Keratinocyte (primary cell): ENCODE measurements at regions not wholly inside any gene's neighbourhood (a gene's known extent, or its start where the extent isn't known, plus 50 kb on each side); places are given as distances from the start of the nearest gene placed in this dataset.

Experiments
- DNase-seq: peaks from one replicate; pipeline ENCODE4 v3.0.0-alpha.2; 2011; ENCODE audit warnings: low read depth, missing footprints, low spot score
- FAIRE-seq: peaks from 2 replicates; lab custom pipeline; 2011; peaks lifted over from hg19 to GRCh38; lab: Jason Lieb, UNC
- H2AFZ ChIP-seq: 2 replicates; pipeline ENCODE4 v1.6.0; 2012; ENCODE audit warnings: low read length, control low read depth, inconsistent platforms; ENCODE audit not compliant: control insufficient read depth
- H3K27ac ChIP-seq: 2 replicates; pipeline ENCODE4 v1.5.1; 2011; ENCODE audit warnings: low read length; ENCODE audit not compliant: control insufficient read depth, insufficient read depth
- H3K27me3 ChIP-seq: 3 replicates; pipeline ENCODE4 v1.6.0; 2011; ENCODE audit warnings: low read length; ENCODE audit not compliant: control insufficient read depth, insufficient read depth; ENCODE audit errors: extremely low read depth
- H3K36me3 ChIP-seq, 2 experiments: 2 replicates in 1 of 2; 3 replicates in 1 of 2; pipeline ENCODE4 v1.5.1; 2011; ENCODE audit warnings: low read length in 2 of 2, mild to moderate bottlenecking in 1 of 2; ENCODE audit not compliant: control insufficient read depth in 2 of 2, insufficient read depth in 2 of 2; ENCODE audit errors: extremely low read depth in 1 of 2
- H3K4me1 ChIP-seq: 3 replicates; pipeline ENCODE4 v1.5.1; 2011; ENCODE audit warnings: low read length; ENCODE audit not compliant: control insufficient read depth, insufficient read depth; ENCODE audit errors: extremely low read depth
- H3K4me2 ChIP-seq: 3 replicates; pipeline ENCODE4 v1.6.0; 2011; ENCODE audit warnings: low read depth, low read length; ENCODE audit not compliant: control insufficient read depth, insufficient read depth; ENCODE audit errors: extremely low read depth
- H3K4me3 ChIP-seq, 3 experiments: fragments of 200-600 bp in 1 of 3; sonication (generic) in 1 of 3; 2 replicates in 2 of 3; 3 replicates in 1 of 3; pipeline ENCODE4 v1.5.1; 2011 to 2016; ENCODE audit warnings: low read length in 3 of 3, mild to moderate bottlenecking in 3 of 3, control low read depth in 2 of 3, inconsistent platforms in 1 of 3, low read depth in 1 of 3, mixed read lengths in 1 of 3, mixed run types in 1 of 3, moderate library complexity in 1 of 3; ENCODE audit not compliant: control insufficient read depth in 2 of 3, insufficient read depth in 2 of 3; ENCODE audit errors: extremely low read depth in 1 of 3
- H3K79me2 ChIP-seq: 2 replicates; pipeline ENCODE4 v1.6.0; 2012; ENCODE audit warnings: low read length; ENCODE audit not compliant: control insufficient read depth, insufficient read depth
- H3K9ac ChIP-seq: 3 replicates; pipeline ENCODE4 v1.6.0; 2011; ENCODE audit warnings: low read length; ENCODE audit not compliant: control insufficient read depth, insufficient read depth; ENCODE audit errors: extremely low read depth
- H3K9me1 ChIP-seq: 3 replicates; pipeline ENCODE4 v1.6.0; 2011; ENCODE audit warnings: low read length; ENCODE audit not compliant: control insufficient read depth, insufficient read depth; ENCODE audit errors: extremely low read depth
- H3K9me3 ChIP-seq: 2 replicates; pipeline ENCODE4 v1.5.1; 2012; ENCODE audit warnings: low read depth, low read length; ENCODE audit not compliant: control insufficient read depth
- H4K20me1 ChIP-seq: 3 replicates; pipeline ENCODE4 v1.6.0; 2011; ENCODE audit warnings: low read length; ENCODE audit not compliant: control insufficient read depth, insufficient read depth; ENCODE audit errors: extremely low read depth
- CTCF ChIP-seq, 3 experiments: IDR thresholded peaks in 1 of 3; conservative IDR thresholded peaks in 1 of 3; optimal IDR thresholded peaks in 1 of 3; 2 replicates in 2 of 3; 3 replicates in 1 of 3; pipeline versions ENCODE3 to v1.5.1; 2011; ENCODE audit warnings: low read length in 3 of 3, mild to moderate bottlenecking in 3 of 3, moderate library complexity in 2 of 3, control low read depth in 1 of 3, inconsistent platforms in 1 of 3; ENCODE audit not compliant: insufficient read depth in 2 of 3; ENCODE audit errors: extremely low read depth in 1 of 3
- EZH2 ChIP-seq: IDR thresholded peaks from one replicate; pipeline ENCODE4 v1.6.1; 2012; ENCODE audit warnings: inconsistent platforms, mild to moderate bottlenecking, low read length, moderate library complexity
- dilution Hi-C: fragments of 300-500 bp; cut with MboI; formaldehyde crosslinking; loops from one replicate; pipeline ENCODE4 v1.7.0; 2020; ENCODE audit warnings: low sequenced_read_pairs; ENCODE audit not compliant: extremely low pct_ligation_motif_present

GRCh38 chr3:127476936-127477335 is 113.6 kb downstream of the TPRA1 start:
- Histone ChIP-seq H3K9me3 (no peaks in the 10 kb centered on the region), H3K9me1 (no peaks in the 10 kb centered on the region), H2AFZ (no peak overlapping the region), H4K20me1 (no peaks in the 10 kb centered on the region), H3K4me3 (no peak overlapping the region), H3K9ac (no peak overlapping the region), H3K4me1 (no peaks in the 10 kb centered on the region), H3K4me2 (no peak overlapping the region), H3K79me2 (no peaks in the 10 kb centered on the region), H3K27ac (no peak overlapping the region), H3K36me3 (no peaks in the 10 kb centered on the region), H3K27me3 (peaks cover 13% of the 10 kb centered on the region)
- DNase-seq (no peak), FAIRE-seq (no peak)
- dilution Hi-C loops, result no loop called here
- TF ChIP-seq EZH2, result no peak
- TF ChIP-seq CTCF (optimal IDR thresholded peaks at IDR 0.05 in 1 of 3, IDR thresholded peaks at IDR 0.05 in 1 of 3, conservative IDR thresholded peaks at IDR 0.05 in 1 of 3; ENCODE audit: extremely low read depth in 1 of 3, insufficient read depth in 2 of 3, low read length in 3 of 3), result no peak

- no peak for DNase-seq
- Histone ChIP-seq H3K4me2 (no peak overlapping the region), H3K27ac (no peak overlapping the region), H3K36me3 (no peaks in the 10 kb centered on the region), H4K20me1 (no peaks in the 10 kb centered on the region), H3K27me3 (peaks cover 13% of the 10 kb centered on the region), H3K9me3 (no peaks in the 10 kb centered on the region), H3K4me1 (no peaks in the 10 kb centered on the region), H3K79me2 (no peaks in the 10 kb centered on the region), H3K4me3 (no peak overlapping the region), H3K9me1 (no peaks in the 10 kb centered on the region), H3K9ac (no peak overlapping the region), H2AFZ (no peak overlapping the region)
- dilution Hi-C loops, result no loop called here
- no peak for FAIRE-seq
- TF ChIP-seq CTCF (optimal IDR thresholded peaks at IDR 0.05 in 1 of 3, IDR thresholded peaks at IDR 0.05 in 1 of 3, conservative IDR thresholded peaks at IDR 0.05 in 1 of 3; ENCODE audit: extremely low read depth in 1 of 3, insufficient read depth in 2 of 3, low read length in 3 of 3), result no peak
- no peak for TF ChIP-seq EZH2
Observed at GRCh38 chr3:127475975-127476705, 114.4 kb downstream of the TPRA1 start.
